ENCODE measurements at regions not wholly inside any gene's neighbourhood (a gene's known extent, or its start where the extent isn't known, plus 50 kb on each side); places are given as distances from the start of the nearest gene placed in this dataset.

- TF ChIP-seq POLR2AphosphoS5 (IDR thresholded peaks at IDR 0.05; ENCODE audit: low read depth, low read length) = no peak
- TF ChIP-seq CTCF (IDR thresholded peaks at IDR 0.05 in 2 of 3, conservative IDR thresholded peaks at IDR 0.05 in 1 of 3; ENCODE audit: borderline replicate concordance in 1 of 3, insufficient read depth in 1 of 3, low read depth in 2 of 3, low read length in 2 of 3) = no peak
- TF ChIP-seq EZH2phosphoT487 (IDR thresholded peaks at IDR 0.05; ENCODE audit: borderline replicate concordance) = no peak
- TF ChIP-seq MAX (IDR thresholded peaks at IDR 0.05) = no peak
- no peak for TF ChIP-seq REST (IDR thresholded peaks at IDR 0.05; ENCODE audit: low read depth)
- TF ChIP-seq TCF7L2 (IDR thresholded peaks at IDR 0.05; ENCODE audit: borderline replicate concordance, extremely low read depth, insufficient read depth, insufficient read length) = no peak
- no peak for TF ChIP-seq POLR2A (IDR thresholded peaks at IDR 0.05; ENCODE audit: borderline replicate concordance, extremely low read depth, insufficient read depth, insufficient read length)
- no peak for TF ChIP-seq ZNF274 (IDR thresholded peaks at IDR 0.05; ENCODE audit: low read depth, low read length)
These were observed 185.8 kb upstream of the RMST start for GRCh38 chr12:97276661-97277429.

Data from HCT116 (cell line).